ENCODE measurements at regions not wholly inside any gene's neighbourhood (a gene's known extent, or its start where the extent isn't known, plus 50 kb on each side); places are given as distances from the start of the nearest gene placed in this dataset.

DNA sequence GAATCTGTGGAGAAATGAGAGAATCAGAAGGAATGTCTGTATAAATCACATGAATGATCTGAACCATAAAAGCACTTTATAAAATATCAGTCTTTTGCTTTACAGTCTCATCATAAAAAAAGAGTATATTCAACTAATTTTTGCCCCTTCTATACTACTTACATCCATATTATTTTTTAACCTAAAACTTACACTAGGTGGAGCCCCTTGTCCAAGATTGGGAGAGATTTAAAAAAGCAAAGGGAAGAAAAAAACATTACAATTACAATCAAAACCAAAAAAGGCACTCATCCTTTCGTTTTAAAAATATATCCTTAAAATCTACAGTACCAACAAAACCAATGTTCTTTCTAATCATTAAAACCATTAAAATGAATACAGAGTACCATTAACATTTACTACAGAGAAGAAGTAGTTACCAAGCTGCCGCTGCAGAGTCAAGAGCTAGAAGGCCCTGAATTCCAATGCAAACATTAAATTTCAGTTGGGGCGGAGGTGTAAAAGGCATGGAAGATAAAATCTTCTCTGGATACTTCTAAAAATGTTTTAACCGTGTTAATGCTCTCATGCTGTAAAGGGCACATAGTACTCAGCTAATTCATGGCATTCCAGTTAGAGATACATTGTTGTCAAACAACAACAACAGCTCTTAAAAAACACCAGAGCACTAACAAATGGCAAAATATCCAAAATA, 56.7 kb upstream of the EPB41L3 start:
- H3K4me1 Mint-ChIP-seq = no peaks in the 10 kb centered on the region
- H3K4me3 Mint-ChIP-seq = no peak overlapping the region
- H3K36me3 Mint-ChIP-seq (ENCODE audit: low read depth) = no peaks in the 10 kb centered on the region
- no peaks in the 10 kb centered on the region for H3K27me3 Mint-ChIP-seq (ENCODE audit: low read depth)
- DNase-seq (ENCODE audit: low read depth, low spot score) = no peak
- TF ChIP-seq, protein P1, sequence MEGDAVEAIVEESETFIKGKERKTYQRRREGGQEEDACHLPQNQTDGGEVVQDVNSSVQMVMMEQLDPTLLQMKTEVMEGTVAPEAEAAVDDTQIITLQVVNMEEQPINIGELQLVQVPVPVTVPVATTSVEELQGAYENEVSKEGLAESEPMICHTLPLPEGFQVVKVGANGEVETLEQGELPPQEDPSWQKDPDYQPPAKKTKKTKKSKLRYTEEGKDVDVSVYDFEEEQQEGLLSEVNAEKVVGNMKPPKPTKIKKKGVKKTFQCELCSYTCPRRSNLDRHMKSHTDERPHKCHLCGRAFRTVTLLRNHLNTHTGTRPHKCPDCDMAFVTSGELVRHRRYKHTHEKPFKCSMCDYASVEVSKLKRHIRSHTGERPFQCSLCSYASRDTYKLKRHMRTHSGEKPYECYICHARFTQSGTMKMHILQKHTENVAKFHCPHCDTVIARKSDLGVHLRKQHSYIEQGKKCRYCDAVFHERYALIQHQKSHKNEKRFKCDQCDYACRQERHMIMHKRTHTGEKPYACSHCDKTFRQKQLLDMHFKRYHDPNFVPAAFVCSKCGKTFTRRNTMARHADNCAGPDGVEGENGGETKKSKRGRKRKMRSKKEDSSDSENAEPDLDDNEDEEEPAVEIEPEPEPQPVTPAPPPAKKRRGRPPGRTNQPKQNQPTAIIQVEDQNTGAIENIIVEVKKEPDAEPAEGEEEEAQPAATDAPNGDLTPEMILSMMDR (conservative IDR thresholded peaks at IDR 0.05) = peak; percentile 75
- no peak overlapping the region for H3K27ac Mint-ChIP-seq (ENCODE audit: unreplicated experiment)
- no peaks in the 10 kb centered on the region for H3K9me3 Mint-ChIP-seq

- H3K4me1 Mint-ChIP-seq = no peaks in the 10 kb centered on the region
- H3K36me3 Mint-ChIP-seq (ENCODE audit: low read depth) = no peaks in the 10 kb centered on the region
- no peak overlapping the region for H3K27ac Mint-ChIP-seq (ENCODE audit: unreplicated experiment)
- H3K9me3 Mint-ChIP-seq = no peaks in the 10 kb centered on the region
- no peak overlapping the region for H3K4me3 Mint-ChIP-seq
- TF ChIP-seq, protein P1 (conservative IDR thresholded peaks at IDR 0.05) = no peak
- DNase-seq (ENCODE audit: low read depth, low spot score) = no peak
- no peaks in the 10 kb centered on the region for H3K27me3 Mint-ChIP-seq (ENCODE audit: low read depth)
These were observed 52.8 kb upstream of the EPB41L3 start for GRCh38 chr18:5596585-5596984.
